ENCODE measurements at regions not wholly inside any gene's neighbourhood (a gene's known extent, or its start where the extent isn't known, plus 50 kb on each side); places are given as distances from the start of the nearest gene placed in this dataset.
A peak's percentile ranks its signal among the peaks of the same experiment; 100 is the strongest.

DNA sequence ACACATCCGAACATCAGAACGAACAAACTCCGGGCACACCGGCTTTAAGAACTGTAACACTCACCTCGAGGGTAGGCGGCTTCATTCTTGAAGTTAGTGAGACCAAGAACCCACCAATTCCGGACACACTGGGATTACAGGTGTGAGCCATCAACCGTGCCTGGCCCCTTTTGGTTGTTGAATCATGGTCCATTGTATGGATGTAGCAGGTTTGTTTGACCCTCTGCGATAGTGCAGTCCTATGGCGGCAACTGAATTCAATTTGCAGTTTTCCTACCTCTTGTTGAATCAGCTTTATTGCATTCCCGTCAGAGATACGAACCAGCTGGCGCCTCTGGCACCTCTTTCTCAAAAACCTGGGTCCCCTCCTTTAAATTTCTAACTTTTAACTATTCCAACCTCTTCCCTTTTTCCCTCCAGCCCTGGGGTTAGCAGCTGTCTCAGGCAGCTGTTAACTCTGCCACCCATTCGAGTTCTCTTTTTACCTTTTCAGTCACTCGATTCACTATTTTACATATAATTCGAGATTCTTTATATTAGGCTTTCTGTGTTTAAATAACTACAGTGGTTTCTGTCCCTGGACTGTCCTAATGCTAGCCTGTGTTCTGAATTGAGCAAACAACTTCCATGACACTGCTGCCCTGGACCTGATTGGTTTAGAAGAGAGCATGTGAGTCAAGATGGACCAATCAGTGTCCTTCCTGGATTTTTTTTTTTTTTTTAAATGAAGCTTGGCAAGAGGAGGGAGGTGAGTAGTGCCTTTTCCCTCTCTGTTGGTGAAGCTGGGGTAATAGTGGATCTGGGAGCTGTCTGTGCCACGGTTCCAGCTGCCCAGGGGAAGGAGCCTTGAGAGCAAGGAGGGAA is 261.5 kb downstream of the PCNX1 start:
- no peak overlapping the region for H4K91ac ChIP-seq (ENCODE audit: insufficient read depth, low read depth, low read length)
- no peaks in the 10 kb centered on the region for H3K36me3 ChIP-seq (ENCODE audit: control insufficient read depth, insufficient read depth, low read length)
- intact Hi-C loops (cut with micrococcal nuclease) (loop anchor here (10.0 kb wide), 1 partner anchor 1126 kb away; no protein-coding TSS in a partner anchor), dilution Hi-C loops (cut with HindIII; ENCODE audit: low sequenced_read_pairs, unreplicated experiment) (no loop called here), in situ Hi-C loops (cut with MboI; ENCODE audit: low sequenced_read_pairs) (no loop called here)
- H4K8ac ChIP-seq (ENCODE audit: low read depth in 2 of 2, low read length in 2 of 2), result no peak overlapping the region
- ChIA-PET POLR2A (ENCODE audit: unreplicated experiment) (interaction anchor here (0.6 kb wide), 1 partner anchor 150 kb away, joined by 3 read pairs; no protein-coding TSS in a partner anchor), CTCF (no interaction called here)
- H2BK120ac ChIP-seq (ENCODE audit: low read depth, low read length), result no peak overlapping the region
- no peaks in the 10 kb centered on the region for H4K20me1 ChIP-seq (ENCODE audit: insufficient read depth, low read length)
- H3K14ac ChIP-seq (replicated peaks; ENCODE audit: low read depth, low read length), result no peak overlapping the region
- no peak overlapping the region for H3K56ac ChIP-seq (ENCODE audit: extremely low read depth, insufficient read depth, low read length)
- no peak overlapping the region for H3K4ac ChIP-seq (ENCODE audit: low read depth, low read length)
- no peak overlapping the region for H2AFZ ChIP-seq (replicated peaks; ENCODE audit: low read length, poor library complexity)
- H3K27ac ChIP-seq (ENCODE audit: insufficient read depth, low read length), result no peak overlapping the region
- no peak overlapping the region for H2BK5ac ChIP-seq (ENCODE audit: low read depth, low read length, poor library complexity, severe bottlenecking)
- no peak overlapping the region for H2BK15ac ChIP-seq (ENCODE audit: low read depth, low read length)
- no peak for ATAC-seq (ENCODE audit: low read depth)
- no peak overlapping the region for H3K23ac ChIP-seq (ENCODE audit: low read depth, low read length)
- no peaks in the 10 kb centered on the region for H3K9me3 ChIP-seq (ENCODE audit: control insufficient read depth, insufficient read depth, low read length)
- H3K9ac ChIP-seq (ENCODE audit: low read depth, low read length), result no peak overlapping the region
- H3K9me1 ChIP-seq (ENCODE audit: insufficient read depth, low read length), result 0 out of 2 replicates have a peak, but pooled peaks cover under 1% of the 10 kb centered on the region
- peaks cover 10% of the 10 kb centered on the region for H3K4me1 ChIP-seq (ENCODE audit: control insufficient read depth, insufficient read depth, low read length)
- no peaks in the 10 kb centered on the region for H3K27me3 ChIP-seq (ENCODE audit: control insufficient read depth, insufficient read depth, low read length)
- H4K5ac ChIP-seq (ENCODE audit: low read depth, low read length), result no peak overlapping the region
- no peak overlapping the region for H2AK5ac ChIP-seq (ENCODE audit: low read depth, low read length)
- no TSS peak for BruUV-seq (replicated peaks)
- no peak overlapping the region for H2AK9ac ChIP-seq (replicated peaks; ENCODE audit: low read depth, low read length, poor library complexity)
- 89% methylated on average over 3 of the region's 17 CpGs; no CpG with 5 or more reads in 1 of the 2 experiments for WGBS, 2 experiments (ENCODE audit: extremely low coverage in 2 of 2, insufficient read length in 1 of 2)
- H3K4me2 ChIP-seq (ENCODE audit: low read depth, low read length), result no peak overlapping the region
- TF ChIP-seq, protein P1, sequence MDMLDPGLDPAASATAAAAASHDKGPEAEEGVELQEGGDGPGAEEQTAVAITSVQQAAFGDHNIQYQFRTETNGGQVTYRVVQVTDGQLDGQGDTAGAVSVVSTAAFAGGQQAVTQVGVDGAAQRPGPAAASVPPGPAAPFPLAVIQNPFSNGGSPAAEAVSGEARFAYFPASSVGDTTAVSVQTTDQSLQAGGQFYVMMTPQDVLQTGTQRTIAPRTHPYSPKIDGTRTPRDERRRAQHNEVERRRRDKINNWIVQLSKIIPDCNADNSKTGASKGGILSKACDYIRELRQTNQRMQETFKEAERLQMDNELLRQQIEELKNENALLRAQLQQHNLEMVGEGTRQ (IDR thresholded peaks at IDR 0.05; ENCODE audit: low read depth, low read length), result peak; percentile 36; the same call in 1 of the 2 replicates
- no peak for TF ChIP-seq CEBPB (IDR thresholded peaks at IDR 0.05; ENCODE audit: low read depth, low read length)
- TF ChIP-seq RAD21 (IDR thresholded peaks at IDR 0.05; ENCODE audit: low read length), result no peak
- no peak for TF ChIP-seq RFX5 (IDR thresholded peaks at IDR 0.05; ENCODE audit: low read depth, low read length)
- no peak for TF ChIP-seq POLR2A (IDR thresholded peaks at IDR 0.05; ENCODE audit: low read depth, low read length)
- TF ChIP-seq, protein P2, sequence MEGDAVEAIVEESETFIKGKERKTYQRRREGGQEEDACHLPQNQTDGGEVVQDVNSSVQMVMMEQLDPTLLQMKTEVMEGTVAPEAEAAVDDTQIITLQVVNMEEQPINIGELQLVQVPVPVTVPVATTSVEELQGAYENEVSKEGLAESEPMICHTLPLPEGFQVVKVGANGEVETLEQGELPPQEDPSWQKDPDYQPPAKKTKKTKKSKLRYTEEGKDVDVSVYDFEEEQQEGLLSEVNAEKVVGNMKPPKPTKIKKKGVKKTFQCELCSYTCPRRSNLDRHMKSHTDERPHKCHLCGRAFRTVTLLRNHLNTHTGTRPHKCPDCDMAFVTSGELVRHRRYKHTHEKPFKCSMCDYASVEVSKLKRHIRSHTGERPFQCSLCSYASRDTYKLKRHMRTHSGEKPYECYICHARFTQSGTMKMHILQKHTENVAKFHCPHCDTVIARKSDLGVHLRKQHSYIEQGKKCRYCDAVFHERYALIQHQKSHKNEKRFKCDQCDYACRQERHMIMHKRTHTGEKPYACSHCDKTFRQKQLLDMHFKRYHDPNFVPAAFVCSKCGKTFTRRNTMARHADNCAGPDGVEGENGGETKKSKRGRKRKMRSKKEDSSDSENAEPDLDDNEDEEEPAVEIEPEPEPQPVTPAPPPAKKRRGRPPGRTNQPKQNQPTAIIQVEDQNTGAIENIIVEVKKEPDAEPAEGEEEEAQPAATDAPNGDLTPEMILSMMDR (conservative IDR thresholded peaks at IDR 0.05; ENCODE audit: low read depth, low read length), result no peak
- TF ChIP-seq MAZ (IDR thresholded peaks at IDR 0.05; ENCODE audit: borderline replicate concordance, low read depth, low read length), result no peak
- H3K79me1 ChIP-seq (ENCODE audit: low read depth in 1 of 2, low read length in 2 of 2), result no peaks in the 10 kb centered on the region
- DNase-seq, result no peak
- H2BK20ac ChIP-seq (ENCODE audit: low read depth, low read length), result no peak overlapping the region
- H3K4me3 ChIP-seq (ENCODE audit: insufficient read depth, low read depth, low read length), result no peak overlapping the region
- no peak overlapping the region for H3K18ac ChIP-seq (ENCODE audit: low read depth, low read length)
